PC-3 (cell line): ENCODE measurements at regions not wholly inside any gene's neighbourhood (a gene's known extent, or its start where the extent isn't known, plus 50 kb on each side); places are given as distances from the start of the nearest gene placed in this dataset.

ENCODE experiments used
- EZH2phosphoT487 ChIP-seq: fragments of 300-600 bp; sonication (generic); IDR thresholded peaks from 2 replicates; pipeline ENCODE4 v1.6.1; 2018; ENCODE audit warnings: mild to moderate bottlenecking, antibody characterized with exemption, low read length, borderline replicate concordance
- TF ChIP-seq, protein P1 (sequence below): fragments of 300-600 bp; sonication (generic); conservative IDR thresholded peaks from 2 replicates; pipeline ENCODE4 v1.5.1; 2017; ENCODE audit warnings: antibody characterized with exemption, low read depth, mild to moderate bottlenecking, low read length

DNA sequence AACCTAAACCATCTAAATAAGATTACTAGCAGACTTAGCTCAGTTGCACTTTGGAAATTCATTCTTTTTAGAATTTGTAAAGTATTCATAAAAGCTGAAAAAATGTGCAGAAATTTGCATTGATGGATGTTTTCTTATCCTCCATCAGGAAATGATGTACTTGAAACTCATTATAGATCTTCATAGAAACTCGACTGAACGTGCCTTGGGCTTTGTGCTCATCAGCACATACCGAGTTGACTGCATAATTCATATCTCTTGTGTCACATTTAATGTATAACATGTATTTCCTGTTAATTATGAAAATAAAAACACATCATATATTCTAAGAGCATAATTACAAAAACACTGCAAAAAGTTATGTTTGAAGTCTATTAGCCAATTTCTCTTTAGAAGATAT lies 290.9 kb upstream of the NR5A2 start:
- TF ChIP-seq, protein P1, sequence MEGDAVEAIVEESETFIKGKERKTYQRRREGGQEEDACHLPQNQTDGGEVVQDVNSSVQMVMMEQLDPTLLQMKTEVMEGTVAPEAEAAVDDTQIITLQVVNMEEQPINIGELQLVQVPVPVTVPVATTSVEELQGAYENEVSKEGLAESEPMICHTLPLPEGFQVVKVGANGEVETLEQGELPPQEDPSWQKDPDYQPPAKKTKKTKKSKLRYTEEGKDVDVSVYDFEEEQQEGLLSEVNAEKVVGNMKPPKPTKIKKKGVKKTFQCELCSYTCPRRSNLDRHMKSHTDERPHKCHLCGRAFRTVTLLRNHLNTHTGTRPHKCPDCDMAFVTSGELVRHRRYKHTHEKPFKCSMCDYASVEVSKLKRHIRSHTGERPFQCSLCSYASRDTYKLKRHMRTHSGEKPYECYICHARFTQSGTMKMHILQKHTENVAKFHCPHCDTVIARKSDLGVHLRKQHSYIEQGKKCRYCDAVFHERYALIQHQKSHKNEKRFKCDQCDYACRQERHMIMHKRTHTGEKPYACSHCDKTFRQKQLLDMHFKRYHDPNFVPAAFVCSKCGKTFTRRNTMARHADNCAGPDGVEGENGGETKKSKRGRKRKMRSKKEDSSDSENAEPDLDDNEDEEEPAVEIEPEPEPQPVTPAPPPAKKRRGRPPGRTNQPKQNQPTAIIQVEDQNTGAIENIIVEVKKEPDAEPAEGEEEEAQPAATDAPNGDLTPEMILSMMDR, result no peak
- TF ChIP-seq EZH2phosphoT487, result no peak
